ENCODE measurements at regions not wholly inside any gene's neighbourhood (a gene's known extent, or its start where the extent isn't known, plus 50 kb on each side); places are given as distances from the start of the nearest gene placed in this dataset.

GRCh38 chrX:44032479-44032878, 59.3 kb upstream of the NDP start:
- Histone ChIP-seq H3K36me3 (no peaks in the 10 kb centered on the region), H3K4me3 (no peak overlapping the region), H3K27ac (no peak overlapping the region), H3K27me3 (no peaks in the 10 kb centered on the region), H3K9me3 (no peaks in the 10 kb centered on the region), H3K4me1 (no peaks in the 10 kb centered on the region)
- DNase-seq (no peak), ATAC-seq (ENCODE audit: low FRiP score in 2 of 2) (no peak)
- WGBS, 2 donors, result 30 to 44% methylated on average over 2 of the region's 2 CpGs
- no peak for TF ChIP-seq POLR2A (IDR thresholded peaks at IDR 0.05)
- TF ChIP-seq POLR2AphosphoS5 (IDR thresholded peaks at IDR 0.05), result no peak
- no peak for TF ChIP-seq EP300 (IDR thresholded peaks at IDR 0.05)
- TF ChIP-seq CTCF (IDR thresholded peaks at IDR 0.05), result no peak

GRCh38 chrX:44025555-44025954, 52.4 kb upstream of the NDP start:
- DNase-seq (no peak), ATAC-seq (ENCODE audit: low FRiP score in 2 of 2) (no peak)
- Histone ChIP-seq H3K4me3 (no peak overlapping the region), H3K9me3 (no peaks in the 10 kb centered on the region), H3K27me3 (no peaks in the 10 kb centered on the region), H3K36me3 (no peaks in the 10 kb centered on the region), H3K4me1 (no peaks in the 10 kb centered on the region), H3K27ac (no peak overlapping the region)
- TF ChIP-seq POLR2A (IDR thresholded peaks at IDR 0.05) (no peak), POLR2AphosphoS5 (IDR thresholded peaks at IDR 0.05) (no peak)
- 27% methylated on average over 1 of the region's 1 CpG; no CpG with 5 or more reads in 1 of the 2 donors for WGBS, 2 donors

Measured in upper lobe of left lung (tissue), 6 donors.